Left colon (tissue), 2 donors: ENCODE measurements at regions not wholly inside any gene's neighbourhood (a gene's known extent, or its start where the extent isn't known, plus 50 kb on each side); places are given as distances from the start of the nearest gene placed in this dataset.
"Not testable (repeated sequence)": the region's sequence is repeated elsewhere in the genome, so short reads cannot be mapped to it uniquely, and the experiment has no call there.

ENCODE experiments used
- ATAC-seq: fragments of 200-7000 bp; cut with Tn5 transposase; one replicate; pipeline ENCODE4 v1.9.1; 2020; ENCODE audit warnings: mild to moderate bottlenecking, moderate library complexity
- DNase-seq, 2 donors: peaks; one replicate each; pipeline ENCODE4 v3.0.0-alpha.2; 2020
- intact Hi-C, 2 donors: fragments of 100-400 bp; cut with DNase I in 1 of 2; cut with micrococcal nuclease in 1 of 2; formaldehyde crosslinking; loops; one replicate each; pipeline versions ENCODE4 v1.11.2 to v1.14.0; 2022; cut with DNase I, micrococcal nuclease
- donor health status: DM: no; HTN: no; CAD: no.
- donor health status: DM: yes; HTN: yes; CAD: no.

GRCh38 chr6:149127212-149127611, 190.3 kb upstream of the TAB2 start:
- DNase-seq, result no peak
- intact Hi-C loops, result no loop called here
- ATAC-seq, result no peak

- intact Hi-C loops, result no loop called here
- ATAC-seq (no peak), DNase-seq (no peak)
Observed at GRCh38 chr6:149128489-149129145, 188.9 kb upstream of the TAB2 start.

GRCh38 chr6:149129371-149130077, 188.0 kb upstream of the TAB2 start:
- intact Hi-C loops, result no loop called here
- DNase-seq (no peak), ATAC-seq (no peak)

- DNase-seq, result no peak
- ATAC-seq, result no peak
- intact Hi-C loops, result no loop called here
Observed at GRCh38 chr6:149130090-149130489, 187.4 kb upstream of the TAB2 start.

GRCh38 chr6:149130508-149130907, 187.0 kb upstream of the TAB2 start:
- DNase-seq (no peak), ATAC-seq (no peak)
- intact Hi-C loops, result no loop called here

- intact Hi-C loops, result no loop called here
- DNase-seq, result no peak
- ATAC-seq, result no peak
Observed at GRCh38 chr6:149131891-149132290, 185.6 kb upstream of the TAB2 start.

GRCh38 chr6:149132336-149132735, 185.2 kb upstream of the TAB2 start:
- intact Hi-C loops, result no loop called here
- no peak for DNase-seq
- ATAC-seq, result peak; percentile 86

- intact Hi-C loops, result no loop called here
- ATAC-seq, result no peak
- DNase-seq, result no peak
Observed at GRCh38 chr6:149134511-149134933, 183.0 kb upstream of the TAB2 start.

- intact Hi-C loops, result no loop called here
Observed at GRCh38 chr6:149135809-149136208, 181.7 kb upstream of the TAB2 start.

GRCh38 chr6:149136273-149136912, 181.1 kb upstream of the TAB2 start:
- ATAC-seq (no peak), DNase-seq (no peak)
- intact Hi-C loops, result no loop called here

More at GRCh38 chr6:149135809-149136208, 181.7 kb upstream of the TAB2 start:
- ATAC-seq, result no peak
- no peak for DNase-seq

- DNase-seq (no peak), ATAC-seq (no peak)
- intact Hi-C loops, result no loop called here
Observed at GRCh38 chr6:149136913-149137286, 180.6 kb upstream of the TAB2 start.

- no peak for DNase-seq
- intact Hi-C loops, result no loop called here
- ATAC-seq, result no peak
Observed at GRCh38 chr6:149137594-149137993, 179.9 kb upstream of the TAB2 start.

GRCh38 chr6:149138089-149138488, 179.4 kb upstream of the TAB2 start:
- no peak for DNase-seq
- ATAC-seq, result no peak
- intact Hi-C loops, result no loop called here

GRCh38 chr6:149138699-149139294, 178.7 kb upstream of the TAB2 start:
- DNase-seq (no peak), ATAC-seq (no peak)
- intact Hi-C loops, result no loop called here

GRCh38 chr6:149139782-149140136, 177.8 kb upstream of the TAB2 start:
- ATAC-seq (no peak), DNase-seq (no peak)
- intact Hi-C loops, result no loop called here

GRCh38 chr6:149140137-149140909, 177.2 kb upstream of the TAB2 start:
- DNase-seq (no peak), ATAC-seq (no peak)
- intact Hi-C loops, result no loop called here

- ATAC-seq, result no peak
- DNase-seq, result no peak
- intact Hi-C loops, result no loop called here
Observed at GRCh38 chr6:149140910-149141290, 176.6 kb upstream of the TAB2 start.

- DNase-seq (no peak), ATAC-seq (no peak)
- intact Hi-C loops, result no loop called here
Observed at GRCh38 chr6:149142924-149143429, 174.5 kb upstream of the TAB2 start.

- ATAC-seq, intact Hi-C loops, DNase-seq: not testable (repeated sequence)
Observed at GRCh38 chr6:149145800-149146199, 171.7 kb upstream of the TAB2 start.
